ENCODE measurements at regions not wholly inside any gene's neighbourhood (a gene's known extent, or its start where the extent isn't known, plus 50 kb on each side); places are given as distances from the start of the nearest gene placed in this dataset.

- TF ChIP-seq POLR2A (IDR thresholded peaks at IDR 0.05; ENCODE audit: low read depth, low read length) (no peak), POLR2AphosphoS5 (IDR thresholded peaks at IDR 0.05; ENCODE audit: low read depth, low read length) (no peak)
Observed at GRCh38 chr21:34215911-34216717, 142.7 kb downstream of the MRPS6 start.

Data from GM12891 (cell line).